GM19025 (cell line): ENCODE measurements at regions not wholly inside any gene's neighbourhood (a gene's known extent, or its start where the extent isn't known, plus 50 kb on each side); places are given as distances from the start of the nearest gene placed in this dataset.

Experiments used
- ATAC-seq: cut with Tn5 transposase; IDR thresholded peaks from one replicate; pipeline ENCODE4 v1.9.1; 2021; ENCODE audit warnings: mild to moderate bottlenecking, low read depth, moderate library complexity; ENCODE audit not compliant: unreplicated experiment

DNA sequence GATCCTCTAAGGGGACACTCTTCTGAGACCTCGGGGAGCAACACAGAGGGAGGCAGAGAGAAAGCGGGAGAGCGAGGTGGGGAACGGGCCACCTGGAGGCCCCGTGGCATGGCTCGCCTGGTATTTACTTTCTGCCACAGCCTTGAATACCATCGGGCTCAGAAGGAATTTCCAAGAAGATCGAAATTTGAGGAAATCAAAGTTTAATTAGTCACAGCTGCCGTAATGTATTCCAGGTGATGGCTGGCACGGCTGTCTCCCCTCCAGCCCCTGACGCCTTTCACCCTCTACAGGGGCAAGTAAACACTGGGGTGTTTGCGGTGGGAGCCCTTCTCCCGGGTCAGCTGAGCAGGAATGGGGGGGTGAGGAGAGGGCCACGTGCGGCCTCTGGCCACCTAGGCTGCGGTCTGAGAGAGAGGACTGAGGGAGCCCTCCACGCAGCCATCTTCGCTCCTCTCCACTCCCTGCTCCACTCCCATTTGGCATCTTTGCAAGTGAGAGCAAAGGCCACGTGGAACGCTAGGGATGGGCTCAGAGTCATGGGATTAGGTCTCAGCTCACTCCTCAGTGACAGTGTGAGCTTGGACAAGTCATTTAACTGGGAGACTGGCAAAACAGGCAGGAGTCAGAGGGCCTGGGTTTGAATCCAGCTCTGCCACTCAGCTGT lies 125.2 kb downstream of the SYF2 start:
- no peak for ATAC-seq

DNA sequence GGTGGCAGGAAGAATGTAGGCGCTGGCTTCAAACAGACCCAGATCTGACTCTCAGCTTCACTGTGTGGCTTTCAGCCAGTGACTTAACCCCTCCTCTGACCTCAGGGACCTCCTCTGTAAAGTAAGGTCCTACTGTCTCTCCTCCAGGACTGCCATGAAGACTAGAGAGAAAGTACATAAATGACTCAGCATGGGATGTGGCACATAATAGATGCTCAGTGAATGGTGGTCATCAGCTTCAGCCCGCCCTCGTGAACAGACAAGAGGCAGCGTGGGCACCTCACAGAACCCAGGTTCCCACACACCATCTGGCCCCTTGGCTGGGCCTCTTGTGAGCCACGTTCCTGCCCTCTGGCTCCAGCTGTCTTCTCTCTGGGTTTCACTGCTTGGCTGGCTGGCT lies 126.0 kb downstream of the SYF2 start:
- ATAC-seq = no peak

DNA sequence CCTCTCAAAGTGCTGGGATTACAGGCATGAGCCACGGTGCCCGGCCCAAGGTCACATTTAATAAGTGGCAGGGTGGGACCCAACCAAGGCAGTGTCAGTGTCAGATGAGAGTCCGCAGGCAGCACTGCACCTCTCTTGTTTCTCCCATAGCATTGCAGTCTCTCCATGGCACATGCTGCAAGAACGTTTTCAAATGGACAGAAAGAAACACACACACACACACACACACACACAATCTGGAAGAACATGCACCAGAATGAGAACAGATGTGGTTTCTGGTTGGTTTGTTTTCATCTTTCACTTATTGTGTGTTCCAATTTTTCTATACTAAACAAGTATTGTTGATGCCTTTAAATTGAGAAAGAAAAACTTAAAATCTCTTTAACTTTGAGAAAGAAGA lies 126.5 kb downstream of the SYF2 start:
- ATAC-seq = no peak

DNA sequence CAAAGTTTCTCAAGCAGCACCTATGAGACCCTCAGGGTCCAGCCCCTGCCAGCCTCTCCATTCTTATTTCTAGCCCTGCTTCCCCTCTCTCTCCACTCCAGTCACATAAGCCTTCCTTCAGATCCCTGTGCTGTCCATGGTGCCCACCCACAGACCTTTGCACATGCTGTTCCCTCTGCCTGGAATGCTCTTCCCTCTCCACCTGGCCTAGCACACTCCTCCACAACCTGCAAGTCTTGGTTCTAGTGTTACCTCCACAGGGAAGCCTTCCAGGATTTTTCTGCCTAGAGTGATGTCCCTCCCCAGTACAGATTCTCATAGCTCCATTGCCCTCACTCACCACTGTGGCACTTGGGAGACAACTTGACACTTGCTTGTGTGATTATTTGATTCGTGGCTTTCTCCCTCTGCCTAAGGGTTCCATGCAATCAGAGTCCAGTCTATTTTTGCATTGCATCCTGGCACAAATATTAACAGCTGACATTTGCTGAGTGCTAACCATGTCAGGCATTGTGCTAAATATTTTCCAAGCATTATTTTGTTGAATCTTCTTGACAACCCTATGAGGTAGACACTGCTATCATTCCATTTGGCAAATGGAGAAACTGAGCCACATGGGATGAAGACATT lies 127.3 kb downstream of the SYF2 start:
- no peak for ATAC-seq

DNA sequence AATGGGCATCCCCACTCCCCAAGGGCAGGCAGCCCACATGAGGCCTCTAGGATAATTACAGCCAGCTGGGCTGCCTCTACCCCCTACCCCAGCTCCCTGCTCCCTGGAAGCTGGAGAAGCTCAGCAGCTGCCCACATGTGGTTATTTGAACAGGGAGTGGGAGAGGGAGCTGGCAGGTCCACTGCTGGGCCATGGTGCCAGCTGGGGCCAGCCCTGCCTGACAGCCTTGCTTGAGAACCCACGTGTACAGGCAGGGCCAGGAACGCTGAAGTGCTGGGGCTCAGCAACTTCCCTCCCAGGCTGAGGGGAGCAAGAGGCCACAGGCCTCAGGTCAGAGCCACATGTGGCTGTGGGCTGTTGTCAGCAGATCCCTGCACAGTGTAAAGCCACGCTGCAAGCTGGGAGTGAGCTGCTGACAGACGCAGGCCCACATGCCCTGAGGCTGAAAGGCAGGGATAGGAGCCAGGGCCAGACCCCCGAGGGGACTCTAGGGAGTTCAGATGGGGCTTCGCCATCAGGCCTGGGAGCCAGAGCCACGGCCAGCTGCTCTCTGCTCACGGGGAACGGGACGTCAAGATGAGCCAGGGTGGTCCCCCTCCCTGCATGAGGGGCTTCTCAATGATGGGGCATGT lies 129.0 kb downstream of the SYF2 start:
- no peak for ATAC-seq

DNA sequence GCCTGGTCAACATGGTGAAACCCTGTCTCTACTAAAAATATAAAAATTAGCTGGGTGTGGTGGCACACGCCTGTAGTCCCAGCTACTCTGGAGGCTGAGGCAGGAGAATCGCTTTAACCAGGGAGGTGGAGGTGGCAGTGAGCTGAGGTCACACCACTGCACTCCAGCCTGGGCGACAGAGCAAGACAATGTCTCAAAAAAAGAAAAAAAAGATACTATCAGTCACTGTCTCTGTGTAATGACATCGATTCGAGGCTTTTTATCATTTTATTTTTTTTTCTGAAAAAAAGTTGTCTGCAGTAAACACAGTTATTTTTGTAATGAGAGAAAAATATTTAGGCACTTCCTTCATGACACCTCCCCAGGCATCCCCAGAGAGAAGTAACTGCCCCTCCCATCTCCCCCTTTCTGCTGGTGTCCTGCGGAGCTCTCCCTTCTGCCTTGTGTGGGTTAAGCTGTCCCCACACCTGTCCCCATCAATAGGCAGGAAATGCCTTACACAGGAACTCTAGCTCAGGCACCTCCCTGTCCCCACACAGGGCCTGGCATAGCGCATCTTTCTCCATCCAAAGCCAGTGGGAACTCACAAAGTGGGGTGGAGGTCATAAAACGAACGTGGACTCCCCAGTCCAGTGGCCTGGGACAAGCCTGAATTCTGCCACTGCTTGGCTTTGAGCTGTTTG lies 132.0 kb downstream of the SYF2 start:
- no peak for ATAC-seq

DNA sequence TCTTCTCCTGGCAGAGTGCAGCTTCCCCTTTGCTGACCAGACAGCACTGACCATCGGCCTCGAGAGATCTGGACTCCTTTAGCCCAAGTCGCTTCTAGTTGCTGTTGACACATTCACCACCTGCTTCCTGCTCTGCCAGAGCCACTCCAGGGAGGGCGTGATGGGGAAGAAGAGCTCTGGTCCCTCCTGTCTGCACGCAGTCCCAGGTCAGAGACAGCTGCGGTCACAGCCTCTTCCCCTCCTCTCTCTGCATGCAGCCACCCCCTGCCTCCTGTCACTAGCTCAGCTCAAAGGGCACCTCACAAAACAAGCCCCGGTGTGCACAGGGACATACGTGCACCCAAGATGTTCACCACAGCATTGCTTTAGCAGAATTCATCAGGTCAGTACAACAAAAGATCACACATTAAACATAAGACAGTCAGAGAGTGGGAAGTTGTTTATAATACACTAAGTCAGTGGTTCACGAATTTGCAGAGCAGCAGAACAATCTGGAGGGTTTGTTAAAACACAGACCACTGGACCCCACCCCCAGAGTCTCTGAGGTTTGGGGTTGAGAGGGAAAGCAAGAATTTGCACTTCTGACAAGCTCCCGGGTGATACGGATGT lies 132.9 kb downstream of the SYF2 start:
- no peak for ATAC-seq

DNA sequence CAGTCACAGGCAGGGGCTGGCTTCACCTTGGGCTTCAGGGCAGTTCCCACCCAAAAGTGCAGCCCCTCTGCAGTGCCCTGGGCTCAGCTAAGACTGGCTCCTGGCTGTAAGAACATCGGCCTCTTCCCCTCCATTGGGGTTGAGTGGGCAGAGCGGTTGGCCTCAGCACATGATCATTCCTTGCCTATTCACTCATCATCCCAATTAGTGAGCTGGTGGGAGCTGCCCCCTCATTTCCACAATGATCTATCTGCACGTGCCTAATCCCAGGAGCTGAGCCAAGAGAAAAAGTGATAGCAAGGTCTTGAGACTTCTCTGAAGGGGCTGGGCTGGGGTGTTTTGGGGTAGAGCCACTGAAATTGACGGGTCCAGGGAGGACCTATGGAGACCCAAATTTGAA lies 133.6 kb downstream of the SYF2 start:
- ATAC-seq = no peak

DNA sequence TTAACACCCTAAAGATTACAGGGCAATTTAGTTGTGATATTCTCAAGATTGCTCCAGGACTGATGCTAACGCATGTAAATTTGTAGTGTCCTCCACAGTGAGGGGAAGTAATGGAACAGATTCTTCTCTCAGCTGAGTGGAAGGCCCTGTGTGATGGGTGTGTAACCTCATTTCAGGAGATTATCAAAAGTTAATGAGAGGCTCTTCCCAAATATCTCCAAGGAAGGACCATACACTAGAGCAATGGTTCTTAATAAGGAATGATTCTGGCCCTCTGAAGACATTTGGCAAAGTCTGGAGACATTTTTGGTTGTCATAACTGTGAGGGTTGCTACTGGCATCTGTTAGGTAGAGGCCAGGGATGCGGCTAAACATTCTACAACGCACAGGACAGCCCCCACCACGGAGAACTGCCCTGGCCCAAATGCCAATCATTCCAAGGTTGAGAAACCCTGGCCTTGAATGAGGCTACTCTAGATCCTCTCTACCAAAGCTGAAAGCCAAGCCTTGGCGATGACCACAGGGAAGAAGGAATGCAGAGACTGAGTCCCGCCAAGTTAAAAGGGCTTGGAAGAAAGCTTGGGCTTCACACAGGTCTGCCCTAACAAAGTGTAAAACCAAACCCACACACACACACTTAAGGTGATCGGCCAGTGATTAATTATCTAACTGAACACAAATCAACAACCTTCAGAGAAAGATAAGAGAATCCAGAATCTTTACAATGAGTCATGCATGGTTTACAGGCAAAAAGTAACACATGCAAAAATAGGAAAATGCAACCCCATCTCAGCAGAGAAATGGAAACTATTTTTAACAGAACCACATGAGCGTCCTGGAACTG lies 135.8 kb downstream of the SYF2 start:
- no peak for ATAC-seq

DNA sequence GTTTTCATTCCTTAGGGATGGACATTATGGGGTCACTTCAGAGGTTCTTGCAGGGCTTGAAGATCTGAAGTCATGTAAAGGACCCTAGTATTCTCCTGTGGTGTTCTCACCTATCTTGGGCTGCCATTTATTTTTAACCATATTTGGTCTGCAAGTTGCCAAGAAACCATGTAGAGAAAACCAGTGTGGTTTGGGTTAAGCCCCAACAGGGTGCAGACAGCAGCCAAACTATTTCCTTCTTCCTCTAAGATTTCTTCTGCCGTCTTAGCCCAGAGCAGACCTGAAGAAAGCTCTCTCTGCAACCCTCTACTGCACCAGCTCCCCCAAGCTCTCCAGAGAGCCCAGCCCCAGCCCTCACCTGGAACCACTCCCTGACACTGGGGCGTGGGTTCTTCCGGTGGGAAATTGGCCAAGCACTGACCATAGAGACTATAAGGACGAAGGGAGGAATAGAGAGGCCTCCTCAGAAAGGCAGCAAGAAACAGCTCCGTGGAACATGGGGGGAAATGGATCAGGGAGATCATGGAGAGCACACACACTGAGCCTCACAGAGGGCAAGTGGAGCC lies 136.6 kb downstream of the SYF2 start:
- no peak for ATAC-seq

DNA sequence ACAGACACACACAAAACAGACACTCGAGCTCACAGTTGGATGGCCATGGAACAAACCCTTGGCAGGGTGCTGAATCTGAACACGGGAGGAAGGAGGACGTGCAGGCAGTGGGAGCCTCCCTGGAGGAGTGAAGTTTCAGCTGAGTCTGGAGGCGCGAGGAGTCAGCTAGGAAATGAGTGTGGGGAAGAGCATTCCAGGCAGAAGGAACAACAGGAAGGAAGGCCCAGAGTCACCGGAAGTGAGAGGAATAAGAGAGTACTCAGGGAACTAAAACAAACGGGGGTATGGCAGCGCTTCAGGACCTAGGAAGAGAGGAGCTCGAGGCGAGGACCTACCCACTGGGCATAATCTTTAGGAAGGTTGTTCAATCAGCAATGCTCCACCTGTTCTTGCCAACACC lies 137.3 kb downstream of the SYF2 start:
- no peak for ATAC-seq

DNA sequence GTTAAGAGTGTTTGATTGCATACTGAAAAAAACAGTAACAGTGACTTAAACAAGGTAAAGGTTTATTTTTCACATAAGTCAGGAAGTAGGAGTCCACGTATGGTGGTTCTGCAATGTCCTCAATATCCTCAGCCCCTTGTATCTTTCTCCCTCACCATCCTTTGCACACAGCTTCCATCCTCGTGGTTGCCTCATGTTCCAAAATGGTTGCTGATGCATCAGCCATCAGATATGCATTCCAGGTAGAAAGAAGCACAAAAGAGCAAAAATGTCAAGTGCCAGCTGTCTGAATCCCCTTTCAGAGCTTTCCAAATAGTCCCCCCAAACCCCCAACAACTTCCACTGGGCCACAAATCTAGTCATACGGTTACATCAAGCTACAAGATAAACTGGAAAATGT lies 138.1 kb downstream of the SYF2 start:
- no peak for ATAC-seq

DNA sequence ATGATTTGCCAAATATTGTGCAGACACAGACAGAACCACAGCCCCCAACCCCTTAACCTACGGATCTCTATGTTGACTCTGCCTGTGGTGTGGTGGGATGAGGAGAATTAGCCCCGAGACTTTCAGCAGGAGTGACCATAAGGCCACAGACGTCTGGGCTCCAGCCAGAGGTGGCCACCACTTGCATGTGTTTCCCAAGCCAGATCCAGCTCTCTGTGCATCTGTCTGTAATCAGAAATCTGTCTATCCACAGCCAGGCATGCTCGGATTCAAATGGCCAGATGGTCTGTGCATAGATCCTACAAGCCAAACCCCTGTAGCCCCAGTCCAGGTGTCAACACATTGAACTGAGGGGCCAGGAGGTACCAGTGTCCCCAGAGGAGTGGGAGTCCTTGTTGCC lies 140.6 kb downstream of the SYF2 start:
- ATAC-seq = no peak

DNA sequence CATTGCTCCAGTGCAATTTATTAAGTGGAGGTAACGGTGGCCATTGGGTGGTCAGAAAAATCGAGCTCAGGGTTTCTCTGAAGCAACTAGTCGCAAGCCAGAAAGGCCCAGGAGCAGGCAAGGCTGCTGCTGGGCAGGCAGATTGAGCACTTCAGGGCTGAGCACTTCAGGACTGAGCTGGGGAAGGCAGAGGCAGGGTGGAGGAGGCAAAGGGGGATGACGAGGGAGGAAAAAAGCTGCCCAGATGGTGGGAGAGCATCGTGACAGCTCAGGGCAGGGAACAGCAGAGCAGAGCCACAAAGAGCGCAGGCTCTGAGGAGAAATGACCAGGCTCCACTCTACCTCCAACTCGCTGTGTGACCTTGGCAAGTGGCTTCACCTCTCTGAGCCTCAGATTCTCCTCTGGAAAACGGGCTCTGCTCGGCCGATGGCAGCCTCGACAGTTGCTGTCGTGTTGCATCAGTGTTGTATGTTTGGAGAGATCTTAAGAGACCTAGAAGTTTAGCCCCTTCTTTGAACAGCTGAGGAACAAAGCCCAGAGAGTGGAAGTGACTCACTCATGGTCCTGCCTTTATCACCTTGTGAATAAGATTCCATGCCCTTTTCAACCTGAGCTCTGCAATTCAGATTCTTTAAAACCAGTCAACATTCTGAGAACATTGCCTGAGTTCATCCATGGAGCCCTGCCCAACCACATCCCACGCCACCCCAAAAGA lies 141.4 kb downstream of the SYF2 start:
- no peak for ATAC-seq

DNA sequence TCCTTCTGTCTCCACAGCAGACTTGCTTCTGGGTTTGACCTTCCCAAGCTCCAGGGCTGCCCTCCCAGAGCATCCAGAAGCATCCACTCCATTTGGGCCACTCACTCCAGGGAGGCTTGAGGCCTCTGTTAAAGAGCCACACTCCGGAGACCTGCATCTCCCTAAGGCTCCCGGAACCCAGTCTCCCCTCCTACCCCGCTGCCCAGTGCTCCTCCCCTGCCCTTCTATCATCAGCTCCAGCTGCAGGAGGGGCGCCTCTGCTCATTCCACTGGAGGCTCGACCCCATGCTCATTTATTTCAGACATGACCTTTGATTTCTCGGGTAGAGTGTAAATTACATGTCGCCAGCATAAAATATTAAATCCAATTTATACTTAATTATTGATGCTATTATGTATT lies 142.5 kb downstream of the SYF2 start:
- no peak for ATAC-seq

DNA sequence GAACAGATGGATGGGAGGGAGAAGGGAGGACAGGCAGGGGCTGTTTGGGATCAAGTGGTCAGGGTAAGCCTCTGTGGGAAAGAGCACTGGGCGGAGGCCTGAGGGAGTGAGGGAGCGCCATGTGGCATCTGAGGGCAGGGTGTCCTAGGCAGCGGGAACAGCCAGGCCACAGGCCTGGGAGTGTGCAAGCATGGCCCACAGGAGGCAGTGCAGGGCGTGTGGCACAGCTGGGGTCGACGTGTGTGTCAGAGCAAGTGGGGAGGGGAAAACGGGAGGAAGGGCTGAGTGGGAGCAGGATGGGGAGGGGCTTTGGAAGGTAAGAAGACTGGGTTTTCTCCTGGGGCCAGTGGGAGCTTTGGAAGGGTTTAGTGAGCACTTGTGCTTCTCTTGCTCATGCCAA lies 143.4 kb downstream of the SYF2 start:
- no peak for ATAC-seq

DNA sequence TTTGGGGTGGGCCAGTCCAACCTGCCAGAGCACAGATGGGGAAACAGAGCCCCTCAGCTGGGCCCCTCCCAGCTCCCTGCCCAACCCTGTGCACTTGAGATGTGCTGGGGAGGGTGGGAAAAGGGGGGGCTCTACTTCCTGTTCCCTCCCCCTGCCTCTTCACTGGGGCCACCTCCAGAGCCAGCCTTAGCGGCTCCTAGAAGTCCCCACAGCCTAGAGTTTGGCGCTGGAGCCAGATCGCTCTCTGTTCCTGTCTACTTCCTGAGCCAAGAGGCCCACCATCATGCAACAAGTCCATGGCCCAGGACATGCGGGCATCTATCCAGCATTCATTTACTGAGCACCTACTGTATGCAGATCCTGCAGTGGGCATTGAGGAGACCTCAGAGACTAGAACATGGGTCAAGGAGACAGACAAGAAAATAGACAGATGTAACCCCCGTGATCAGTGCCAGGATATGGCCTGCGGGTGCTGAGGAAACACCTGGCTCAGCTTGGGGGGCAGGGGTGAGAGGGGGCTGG lies 144.1 kb downstream of the SYF2 start:
- ATAC-seq = no peak

DNA sequence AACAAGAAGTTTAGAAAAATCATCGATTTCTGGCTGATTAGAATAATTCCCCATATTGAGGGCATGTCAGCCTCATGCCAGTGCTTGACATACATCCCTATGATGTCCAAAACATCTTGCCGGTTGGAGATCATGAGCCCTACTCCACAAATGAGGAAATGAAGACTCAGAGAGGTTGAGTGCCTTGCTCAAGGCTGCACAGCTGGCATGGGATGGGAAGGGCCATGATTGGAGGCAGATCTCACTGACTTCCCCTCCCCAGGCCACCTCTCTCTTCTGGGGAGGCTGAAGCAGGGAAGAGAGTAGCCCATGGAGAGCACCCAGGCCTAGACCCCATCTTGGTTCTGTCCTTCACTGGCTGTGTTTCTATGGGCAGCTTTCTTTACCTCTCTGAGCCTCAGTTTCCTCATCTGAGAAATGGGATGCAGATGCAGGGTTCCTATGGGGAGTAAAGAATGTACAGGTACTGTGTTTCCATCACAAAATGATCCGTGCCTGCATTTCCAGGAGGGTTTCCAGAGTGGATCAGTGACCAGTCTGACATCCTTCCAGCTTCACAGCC lies 145.7 kb downstream of the SYF2 start:
- no peak for ATAC-seq

DNA sequence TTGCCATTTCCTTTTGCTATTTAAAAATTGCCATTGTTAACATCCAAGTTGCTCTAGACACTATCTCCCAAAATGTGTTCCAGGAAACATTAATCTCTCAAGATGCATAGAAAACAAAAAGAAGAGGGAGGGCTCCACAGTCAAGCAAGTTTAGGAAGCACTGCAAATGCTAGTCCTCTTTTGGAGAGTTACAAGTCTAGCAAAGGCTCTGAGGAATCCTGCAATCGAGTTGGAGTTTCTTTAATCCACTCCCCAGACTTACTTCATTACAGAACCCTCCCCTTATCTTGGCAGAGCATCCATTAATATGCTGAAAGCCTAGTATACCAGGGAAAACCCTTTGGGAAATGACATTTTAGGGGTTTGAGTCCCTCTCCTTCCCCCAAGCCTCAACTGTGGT lies 147.9 kb downstream of the SYF2 start:
- ATAC-seq = no peak
